Activated CD8-positive, alpha-beta memory T cell treated with anti-CD3 and anti-CD28 coated beads, Interleukin-2, amount 50 U/mL, for 1 hour (primary cell): ENCODE measurements at regions not wholly inside any gene's neighbourhood (a gene's known extent, or its start where the extent isn't known, plus 50 kb on each side); places are given as distances from the start of the nearest gene placed in this dataset.
"Not testable (repeated sequence)": the region's sequence is repeated elsewhere in the genome, so short reads cannot be mapped to it uniquely, and the experiment has no call there.

Experiments
- DNase-seq: peaks from one replicate; pipeline ENCODE4 v3.0.0-alpha.2; 2020; ENCODE audit errors: extremely low read depth

DNA sequence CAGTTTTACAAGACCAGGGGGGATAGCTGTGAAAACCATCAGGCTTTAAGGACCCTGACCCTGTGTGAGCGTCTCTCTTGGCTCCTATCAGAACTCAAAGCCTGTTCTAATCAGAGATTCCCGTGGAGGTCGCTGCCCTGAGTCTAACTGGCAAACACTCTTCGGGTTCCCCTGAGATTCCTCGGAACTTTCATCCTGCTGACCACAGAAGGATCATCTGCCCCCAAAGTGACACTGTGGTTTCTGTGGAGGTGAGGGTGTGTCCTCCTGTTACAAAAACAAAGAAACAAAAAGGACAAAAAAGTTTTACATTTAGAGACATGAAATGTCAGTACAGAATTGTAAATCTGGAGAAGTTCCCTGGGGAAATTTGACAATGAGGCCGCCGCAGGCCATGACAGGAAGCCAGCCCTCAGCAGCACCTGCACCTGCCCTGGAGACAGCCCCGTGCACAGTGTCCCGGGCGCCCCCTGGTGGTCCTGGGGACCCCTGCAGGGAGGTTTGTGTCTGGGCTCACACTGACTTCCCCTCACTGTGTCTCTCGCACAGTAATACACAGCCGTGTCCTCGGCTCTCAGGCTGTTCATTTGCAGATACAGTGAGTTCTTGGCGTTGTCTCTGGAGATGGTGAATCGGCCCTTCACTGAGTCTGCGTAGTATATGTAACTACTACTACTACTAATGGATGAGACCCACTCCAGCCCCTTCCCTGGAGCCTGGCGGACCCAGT, 708.3 kb downstream of the TMEM121 start:
- DNase-seq: not testable (repeated sequence)

DNA sequence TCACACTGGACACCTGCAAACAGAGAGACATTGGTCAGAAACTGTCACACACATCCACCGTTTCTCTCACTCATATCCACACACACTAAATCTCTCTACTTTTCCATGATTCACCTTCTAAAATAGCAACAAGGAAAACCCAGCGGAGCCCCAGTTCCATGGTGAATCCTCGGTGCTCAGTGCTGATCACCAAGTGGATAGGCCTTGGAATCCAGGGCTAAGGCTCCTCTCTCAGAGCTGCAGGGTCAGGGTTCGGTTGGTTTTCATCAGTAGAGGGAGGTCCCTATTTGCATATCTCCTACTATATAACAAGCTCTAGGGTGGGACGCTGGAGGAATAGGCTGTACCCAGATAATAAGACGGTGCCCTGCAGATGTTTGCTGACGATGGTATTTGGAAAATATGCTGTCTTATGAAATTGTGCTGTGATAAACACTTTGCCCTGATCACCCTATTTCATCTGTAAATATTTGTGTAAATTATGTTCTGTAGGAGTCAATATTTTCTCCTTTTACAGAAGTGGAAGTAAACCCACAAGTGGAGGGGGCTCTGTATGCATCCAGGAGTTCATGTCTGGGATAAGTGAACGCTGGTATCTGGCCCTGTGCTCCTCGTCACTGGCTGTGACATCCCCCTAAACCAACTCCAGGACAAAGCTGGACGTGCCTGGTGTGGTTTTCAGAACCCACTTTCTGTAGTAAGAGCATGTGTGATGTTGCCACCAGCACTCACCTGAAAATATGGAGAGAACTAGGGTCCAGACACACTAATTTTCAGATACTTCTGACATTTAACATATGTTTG, 709.2 kb downstream of the TMEM121 start:
- no peak for DNase-seq

DNA sequence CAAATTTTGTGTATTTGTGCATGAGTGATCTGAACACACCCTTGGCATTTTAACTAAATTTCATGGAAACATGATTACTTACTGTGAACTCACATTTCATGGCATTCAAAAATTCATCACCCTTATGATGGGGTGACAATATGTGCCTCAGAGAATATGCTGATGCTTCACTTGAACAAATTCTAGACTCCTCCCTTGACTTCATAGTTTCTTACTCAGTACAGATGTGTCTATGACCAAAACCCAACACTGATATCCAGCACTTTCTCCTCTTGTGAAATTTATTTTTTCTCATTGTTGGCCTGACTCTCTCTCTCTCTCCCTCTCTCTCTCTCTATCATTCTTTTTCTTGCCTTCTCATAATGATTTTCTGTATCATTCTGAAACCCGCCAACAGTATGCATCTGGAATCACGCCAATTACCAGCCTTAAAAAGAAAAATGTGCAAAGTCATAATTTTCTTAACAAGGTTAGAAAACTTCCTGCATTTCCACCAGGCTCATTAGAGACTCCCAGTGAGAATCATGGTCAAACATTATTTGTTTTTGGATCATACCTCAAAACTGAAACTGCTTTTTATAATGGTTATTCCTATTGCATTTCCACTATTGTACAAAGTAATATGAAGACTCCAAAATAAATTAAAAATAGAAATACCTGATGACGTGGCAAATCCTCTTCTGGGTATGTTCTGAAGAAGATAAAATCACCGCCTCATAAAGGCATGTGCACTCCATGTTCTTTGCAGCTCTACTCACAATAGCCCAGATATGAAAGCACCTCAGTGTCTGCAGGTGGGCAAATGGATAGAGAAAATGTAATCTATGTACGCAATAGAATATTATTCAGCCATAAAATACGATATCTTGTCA, 722.2 kb downstream of the TMEM121 start:
- no peak for DNase-seq

DNA sequence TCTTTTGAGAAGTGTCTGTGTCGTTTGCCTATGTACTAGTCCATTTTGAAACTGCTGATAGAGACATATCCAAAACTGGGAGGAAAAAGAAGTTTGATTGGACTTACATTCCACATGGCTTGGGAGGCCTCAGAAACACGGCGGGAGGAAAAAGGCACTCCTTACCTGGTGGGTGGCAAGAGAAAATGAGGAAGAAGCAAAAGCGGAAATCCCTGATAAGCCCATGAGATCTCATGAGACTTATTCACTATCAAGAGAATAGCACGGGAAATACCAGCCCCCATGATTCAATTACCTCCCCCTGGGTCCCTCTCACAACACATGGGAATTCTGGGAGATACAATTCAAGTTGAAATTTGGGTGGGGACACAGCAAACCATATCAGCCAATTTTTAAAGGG, 727.6 kb downstream of the TMEM121 start:
- DNase-seq: not testable (repeated sequence)

DNA sequence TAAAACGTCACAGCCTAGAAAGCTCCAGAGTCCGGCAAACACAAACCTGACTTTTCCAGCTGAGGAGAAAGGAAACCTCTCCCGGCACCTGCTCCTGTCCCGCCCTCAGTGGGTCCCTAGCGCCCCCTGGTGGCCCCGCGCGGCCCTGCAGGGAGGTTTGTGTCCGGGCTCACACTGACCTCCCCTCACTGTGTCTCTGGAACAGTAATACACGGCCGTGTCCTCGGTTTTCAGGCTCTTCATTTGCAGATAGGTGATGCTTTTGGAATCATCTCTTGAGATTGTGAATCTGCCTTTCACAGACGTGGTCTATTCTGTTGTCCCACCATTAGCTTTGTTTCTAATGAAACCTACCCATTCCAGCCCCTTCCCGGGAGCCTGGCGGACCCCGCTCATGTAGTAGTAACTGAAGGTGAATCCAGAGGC, 731.2 kb downstream of the TMEM121 start:
- DNase-seq: peak; percentile 11

DNA sequence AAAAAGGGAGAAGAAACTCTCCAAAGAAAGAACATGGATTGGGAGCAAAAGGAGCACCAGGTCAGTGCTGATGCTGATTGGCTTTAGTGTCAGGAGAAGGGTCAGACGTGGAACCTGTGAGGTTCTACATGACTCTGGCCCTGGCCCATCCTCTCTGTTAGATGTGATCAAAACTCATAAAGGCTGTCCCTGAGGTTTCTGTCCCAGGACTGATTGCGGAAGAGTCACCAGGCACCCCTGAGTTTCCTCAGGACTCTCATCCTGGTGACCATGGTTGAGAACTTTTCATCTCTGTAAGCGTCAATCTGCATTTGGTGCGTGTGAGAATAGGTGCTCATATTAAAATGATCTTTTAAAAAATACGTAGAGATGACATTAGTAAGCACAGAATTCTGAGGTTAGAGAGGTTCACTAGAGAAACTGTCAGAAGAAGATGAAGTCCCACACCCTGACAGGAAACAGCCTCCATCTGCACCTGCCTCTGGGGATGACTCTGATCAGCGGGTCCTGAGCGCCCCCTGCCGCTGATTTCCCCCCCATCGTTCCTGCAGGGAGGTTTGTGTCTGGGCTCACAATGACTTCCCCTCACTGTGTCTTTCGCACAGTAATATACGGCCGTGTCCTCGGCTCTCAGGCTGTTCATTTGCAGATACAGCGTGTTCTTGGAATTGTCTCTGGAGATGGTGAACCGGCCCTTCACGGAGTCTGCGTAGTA, 741.8 kb downstream of the TMEM121 start:
- peak; percentile 37 for DNase-seq

DNA sequence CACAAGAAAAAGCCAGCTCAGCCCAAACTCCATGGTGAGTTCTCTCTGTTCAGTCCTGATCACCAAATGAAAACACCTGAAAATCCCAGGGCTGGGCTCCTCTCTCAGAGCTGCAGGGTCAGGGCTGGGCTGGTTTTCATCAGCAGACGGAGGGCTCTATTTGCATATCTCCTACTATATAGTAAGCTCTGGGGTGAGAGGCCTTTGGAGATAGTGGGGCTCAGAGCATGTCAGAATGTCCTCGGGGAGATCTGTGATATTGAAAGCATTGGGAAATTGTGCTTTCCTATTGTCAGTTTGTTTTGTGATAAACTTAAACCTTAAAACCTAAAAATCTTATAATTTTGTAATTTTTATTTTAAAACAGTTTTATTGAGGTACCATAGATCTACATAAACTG, 742.6 kb downstream of the TMEM121 start:
- DNase-seq: no peak

DNA sequence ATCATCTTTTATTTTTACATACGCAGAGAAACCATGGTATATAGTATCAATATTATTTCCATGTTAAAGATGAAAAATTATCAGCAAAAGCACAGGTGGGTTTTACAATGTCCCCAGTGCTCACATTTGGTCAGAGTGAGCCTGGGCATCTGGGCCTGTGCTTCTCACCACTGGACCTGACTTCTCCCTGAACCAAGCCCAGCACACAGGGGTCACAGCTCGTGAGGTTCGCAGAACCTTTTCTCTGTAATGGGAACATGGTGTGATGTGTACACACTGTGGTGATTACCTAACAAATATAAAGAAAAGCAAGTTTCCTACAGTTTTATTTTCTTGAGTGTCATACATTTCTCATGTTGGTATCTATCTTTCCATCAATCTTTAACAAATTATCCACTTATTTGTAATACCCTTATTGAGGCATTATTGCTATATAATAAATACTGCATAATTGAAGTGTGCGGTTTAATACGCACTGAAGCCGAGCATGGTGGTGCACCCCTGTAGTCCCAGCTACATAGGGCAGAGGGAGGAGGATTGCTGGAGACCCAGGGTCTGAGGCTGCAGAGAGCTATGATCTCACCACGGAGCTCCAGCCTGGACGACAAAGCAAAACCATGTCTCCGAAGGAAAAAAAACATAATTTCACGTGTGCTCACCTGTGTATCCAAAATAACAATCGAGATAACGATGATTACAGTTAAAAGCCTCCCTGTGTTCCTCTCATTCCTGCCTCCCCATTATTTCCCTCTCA, 743.2 kb downstream of the TMEM121 start:
- DNase-seq: no peak

DNA sequence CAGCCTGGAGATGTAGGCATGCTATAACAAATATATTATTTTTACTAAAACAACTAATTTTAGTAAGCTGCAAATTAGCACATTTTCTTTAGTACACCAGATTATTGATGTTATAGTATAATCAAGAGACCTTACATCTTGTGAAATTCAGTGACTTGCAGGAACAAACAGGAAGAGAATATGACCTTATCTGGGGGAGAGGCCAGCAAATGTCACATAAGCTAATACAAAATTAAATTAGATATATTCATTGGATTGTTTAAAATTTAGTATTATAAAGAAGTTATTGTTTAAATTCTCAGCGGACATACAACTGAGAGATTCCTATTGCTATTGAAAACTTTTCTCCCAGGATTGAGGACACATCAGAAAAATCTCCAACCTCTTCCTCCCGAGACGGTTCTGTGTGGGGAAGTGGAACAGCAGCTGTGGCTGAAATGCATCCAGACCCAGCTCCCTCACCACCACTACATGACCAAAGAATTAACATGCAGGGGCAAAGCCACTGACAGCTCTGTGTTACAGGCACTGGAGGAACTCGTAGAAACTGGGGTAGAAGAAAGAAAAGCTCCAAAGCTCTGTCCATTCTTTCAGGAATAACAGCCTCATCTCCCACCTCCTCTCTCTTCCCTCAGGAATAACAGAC, 744.2 kb downstream of the TMEM121 start:
- not testable (repeated sequence) for DNase-seq

DNA sequence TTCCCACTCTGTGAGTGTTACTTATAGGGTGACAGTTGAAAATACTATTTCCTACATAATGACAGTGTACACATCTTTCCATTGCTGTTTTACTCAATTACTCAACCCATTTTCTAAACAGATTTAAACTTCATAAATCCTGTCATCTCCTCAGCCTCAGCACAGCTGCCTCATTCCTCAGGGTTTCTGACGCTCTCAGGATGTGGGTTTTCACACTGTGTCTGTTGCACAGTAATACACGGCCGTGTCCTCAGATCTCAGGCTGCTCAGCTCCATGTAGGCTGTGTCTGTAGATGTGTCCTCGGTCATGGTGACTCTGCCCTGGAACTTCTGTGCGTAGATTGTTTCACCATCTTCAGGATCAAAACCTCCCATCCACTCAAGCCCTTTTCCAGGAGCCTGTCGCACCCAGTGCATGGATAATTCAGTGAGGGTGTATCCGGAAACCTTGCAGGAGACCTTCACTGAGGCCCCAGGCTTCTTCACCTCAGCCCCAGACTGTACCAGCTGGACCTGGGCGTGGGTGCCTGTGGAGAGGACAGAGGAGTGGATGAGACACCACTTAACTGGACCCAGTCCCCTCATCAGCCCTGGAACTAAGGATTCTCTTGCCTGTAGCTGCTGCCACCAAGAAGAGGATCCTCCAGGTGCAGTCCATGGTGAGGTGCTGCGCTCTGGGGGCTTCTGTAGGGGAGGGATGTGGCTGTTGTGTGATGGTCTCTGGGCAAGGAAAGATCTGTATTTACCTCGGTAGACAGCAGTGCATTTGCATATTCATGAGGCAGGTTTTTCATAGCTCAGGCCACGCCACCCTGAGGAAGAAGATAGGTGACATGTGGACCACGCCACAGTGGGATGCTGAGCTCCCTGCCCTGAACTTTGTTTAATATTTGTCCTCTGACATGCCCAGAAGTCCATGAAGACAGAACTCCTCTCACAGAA, 750.2 kb downstream of the TMEM121 start:
- DNase-seq: no peak

DNA sequence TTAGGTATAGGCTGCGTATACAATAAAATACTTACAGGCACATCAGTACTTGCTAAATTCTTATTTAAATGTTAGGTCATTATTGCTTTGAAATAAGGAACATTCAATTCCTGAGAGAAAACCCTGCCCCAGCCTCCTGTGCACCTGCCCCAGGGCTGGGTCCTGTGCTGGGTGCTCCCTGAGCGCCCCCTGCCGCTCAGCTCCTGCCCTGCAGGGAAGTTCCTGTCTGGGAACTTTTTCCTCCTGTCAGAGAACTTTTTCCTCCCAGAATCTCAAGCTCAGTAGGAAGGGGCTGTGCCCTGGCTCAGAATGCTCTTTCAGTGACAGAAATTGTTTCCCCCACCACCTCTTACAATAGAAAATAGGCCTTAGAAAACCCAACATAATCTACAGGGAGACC, 751.1 kb downstream of the TMEM121 start:
- no peak for DNase-seq

DNA sequence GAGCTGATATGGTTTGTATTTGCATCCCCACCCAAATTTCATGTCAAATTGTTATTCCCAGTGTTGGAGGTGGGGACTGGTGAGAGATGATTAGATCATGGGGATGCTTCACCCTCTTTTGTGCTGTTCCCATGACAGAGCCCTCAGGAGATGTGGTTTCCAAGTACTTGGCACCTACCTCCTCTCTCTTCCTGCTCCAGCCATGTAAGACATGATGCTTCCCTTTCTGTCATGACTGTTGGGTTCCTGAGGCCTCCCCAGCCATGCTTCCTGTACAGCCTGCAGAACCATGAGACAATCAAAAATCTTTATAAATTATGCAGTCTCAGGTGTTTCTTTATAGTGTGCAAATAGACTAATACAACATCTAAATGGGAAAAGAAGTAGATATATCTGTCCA, 754.5 kb downstream of the TMEM121 start:
- DNase-seq: no peak

DNA sequence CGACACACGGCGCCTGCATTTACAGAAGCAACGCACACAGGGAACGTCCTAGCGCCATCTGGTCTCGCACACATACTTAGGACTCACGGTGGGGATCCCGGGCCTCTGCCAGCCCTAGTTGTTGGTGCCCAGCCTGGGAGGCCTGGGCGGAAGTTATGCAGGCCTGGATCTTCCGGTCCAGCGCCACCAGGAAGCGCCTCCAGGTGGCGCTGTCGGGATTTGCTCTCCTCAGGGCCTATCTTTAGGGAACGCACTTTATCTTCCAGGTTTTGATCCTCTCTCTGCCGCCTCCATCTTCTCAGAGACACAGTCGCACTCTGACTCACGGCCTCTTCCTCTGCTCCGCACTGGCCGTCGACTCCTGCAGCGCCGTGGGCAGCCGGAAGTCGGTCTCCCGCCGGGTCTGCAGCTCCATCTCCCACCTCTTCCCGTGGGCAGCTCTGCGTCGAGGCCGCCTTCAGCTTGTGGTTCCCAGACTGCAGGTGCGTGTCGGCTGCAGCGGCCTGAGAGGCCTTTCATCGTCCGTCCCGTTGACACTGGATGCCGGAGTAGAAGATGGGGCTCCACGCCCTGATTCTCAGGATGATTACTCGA, 760.4 kb downstream of the TMEM121 start:
- no peak for DNase-seq

DNA sequence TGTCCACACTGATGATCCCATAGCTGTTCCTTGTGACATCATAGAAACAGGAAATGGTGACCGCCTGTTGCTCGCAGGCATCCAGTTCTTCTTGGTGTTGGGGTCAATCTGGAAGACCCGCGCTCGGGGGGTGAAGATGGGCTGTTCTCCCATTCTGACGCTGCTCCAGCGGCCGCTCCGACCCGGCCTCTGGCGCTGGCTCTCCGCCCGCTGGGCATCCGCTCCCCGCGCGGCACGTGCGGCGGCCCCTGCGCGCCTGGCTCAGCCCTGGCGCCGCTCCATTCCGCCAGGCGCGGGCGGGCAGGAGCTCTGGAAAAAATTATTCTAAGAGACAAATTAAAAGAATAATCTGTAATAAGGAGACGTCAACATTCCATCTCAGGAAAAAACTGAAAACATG, 761.1 kb downstream of the TMEM121 start:
- no peak for DNase-seq

DNA sequence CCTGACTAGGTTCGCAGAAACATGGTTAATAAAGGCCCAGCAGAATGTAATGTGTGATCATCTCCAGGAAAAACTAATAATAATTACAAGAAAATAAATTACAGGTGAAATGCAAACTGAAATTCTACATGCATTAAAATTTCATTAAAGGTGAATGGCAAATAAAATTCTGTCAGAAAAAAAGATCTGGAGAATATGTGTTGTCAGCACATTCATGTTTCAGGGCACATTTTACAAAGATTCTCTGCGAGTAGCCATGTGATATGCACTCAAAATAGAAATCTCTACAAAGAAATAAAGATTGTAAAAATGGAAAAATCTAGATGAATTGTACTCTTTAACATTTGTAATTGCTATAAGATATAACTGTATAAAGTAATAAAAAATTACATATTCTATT, 765.2 kb downstream of the TMEM121 start:
- DNase-seq: no peak

DNA sequence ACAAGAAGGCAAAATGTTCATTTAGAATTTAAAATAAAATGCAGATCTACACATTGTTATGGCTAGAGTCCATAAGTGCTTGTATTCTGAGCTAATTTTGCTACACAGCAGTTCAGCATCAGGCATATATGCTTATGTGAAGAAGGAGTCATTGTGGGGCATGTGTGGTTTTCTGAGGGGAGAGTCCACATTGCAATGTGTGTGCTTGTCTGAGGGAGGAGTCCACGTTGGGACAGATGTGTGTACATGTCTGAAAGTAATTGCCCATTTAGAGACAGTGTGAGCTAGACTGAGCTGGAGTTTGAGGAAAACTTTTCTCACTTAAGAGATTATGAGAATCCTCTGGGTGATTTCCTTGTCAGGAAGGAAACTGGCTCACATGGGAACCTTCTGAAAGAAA, 767.9 kb downstream of the TMEM121 start:
- no peak for DNase-seq

DNA sequence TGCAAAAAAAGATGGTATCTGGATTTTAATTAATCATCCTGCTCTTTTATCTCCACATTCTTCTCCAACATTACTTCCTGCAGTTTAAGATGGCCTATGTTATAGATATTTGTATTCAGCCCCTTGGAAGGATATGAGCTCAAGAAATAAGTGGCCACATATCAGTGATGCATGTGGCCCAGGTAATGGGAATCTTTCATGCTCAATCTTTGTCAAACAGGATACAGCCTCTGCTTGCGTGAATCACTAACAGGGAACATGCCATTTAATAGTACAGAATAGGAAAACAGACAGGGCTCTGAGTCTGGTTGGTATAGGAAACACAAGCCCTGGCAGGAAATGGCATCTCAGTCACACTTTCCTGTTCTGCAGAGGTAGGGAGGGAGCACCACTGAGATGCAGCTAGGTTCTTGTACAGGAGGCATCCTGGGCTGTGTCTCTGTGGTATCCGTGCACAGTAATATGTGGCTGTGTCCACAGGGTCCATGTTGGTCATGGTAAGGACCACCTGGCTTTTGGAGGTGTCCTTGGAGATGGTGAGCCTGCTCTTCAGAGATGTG, 774.6 kb downstream of the TMEM121 start:
- not testable (repeated sequence) for DNase-seq

DNA sequence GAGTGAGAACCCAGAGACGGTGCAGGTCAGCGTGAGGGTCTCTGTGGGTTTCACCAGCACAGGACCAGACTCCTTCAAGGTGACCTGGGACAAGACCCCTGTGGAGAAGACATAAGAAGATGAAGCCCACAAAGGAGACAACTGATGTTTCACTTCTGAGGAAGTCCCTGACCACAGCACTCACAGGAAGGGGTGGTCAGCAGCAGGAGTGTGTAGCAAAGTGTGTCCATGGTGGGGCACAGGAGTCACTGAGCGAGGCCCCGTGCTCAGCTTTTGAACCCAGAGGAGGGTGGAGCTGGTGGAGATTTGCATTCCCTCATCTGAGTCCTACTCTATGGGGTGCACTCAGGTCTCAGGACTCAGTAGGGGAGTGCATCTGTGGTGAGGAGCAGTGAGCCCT, 775.2 kb downstream of the TMEM121 start:
- not testable (repeated sequence) for DNase-seq
